GM10266 (cell line): ENCODE measurements at regions not wholly inside any gene's neighbourhood (a gene's known extent, or its start where the extent isn't known, plus 50 kb on each side); places are given as distances from the start of the nearest gene placed in this dataset.

ENCODE experiments used
- DNase-seq: peaks from one replicate; pipeline ENCODE4 v3.0.0; 2012; ENCODE audit errors: extremely low spot score
- CTCF ChIP-seq: IDR thresholded peaks from 2 replicates; pipeline ENCODE4 v1.5.1; 2012; ENCODE audit warnings: mild to moderate bottlenecking, low read depth; ENCODE audit not compliant: control insufficient read depth, insufficient read depth; ENCODE audit errors: missing control alignments

GRCh38 chr6:71205336-71205956 lies 83.2 kb upstream of the OGFRL1 start:
- TF ChIP-seq CTCF = no peak

GRCh38 chr6:71206089-71206488 lies 82.5 kb upstream of the OGFRL1 start:
- no peak for TF ChIP-seq CTCF

More at GRCh38 chr6:71205336-71205956, 83.2 kb upstream of the OGFRL1 start:
- DNase-seq = no peak

DNA sequence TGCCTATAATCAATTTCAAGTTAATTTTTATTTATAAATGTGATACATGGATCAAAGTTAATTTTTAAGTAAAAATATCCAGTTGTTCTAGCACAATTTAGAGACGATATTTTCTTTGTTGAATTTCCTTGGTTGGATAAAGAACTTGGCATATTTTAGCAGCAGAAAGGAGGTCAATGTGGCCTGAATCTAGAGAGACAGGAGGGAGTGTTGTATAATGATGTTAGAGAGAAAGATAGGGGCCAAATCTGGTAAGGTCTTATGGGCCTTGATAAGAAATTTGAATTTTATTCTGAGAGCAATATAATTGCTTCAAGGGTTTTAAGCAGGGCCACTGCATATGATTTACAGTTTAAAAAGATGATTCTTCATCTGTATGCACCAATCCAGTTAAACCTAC lies 79.4 kb upstream of the OGFRL1 start:
- TF ChIP-seq CTCF = no peak
- DNase-seq = no peak

More at GRCh38 chr6:71206089-71206488, 82.5 kb upstream of the OGFRL1 start:
- no peak for DNase-seq

DNA sequence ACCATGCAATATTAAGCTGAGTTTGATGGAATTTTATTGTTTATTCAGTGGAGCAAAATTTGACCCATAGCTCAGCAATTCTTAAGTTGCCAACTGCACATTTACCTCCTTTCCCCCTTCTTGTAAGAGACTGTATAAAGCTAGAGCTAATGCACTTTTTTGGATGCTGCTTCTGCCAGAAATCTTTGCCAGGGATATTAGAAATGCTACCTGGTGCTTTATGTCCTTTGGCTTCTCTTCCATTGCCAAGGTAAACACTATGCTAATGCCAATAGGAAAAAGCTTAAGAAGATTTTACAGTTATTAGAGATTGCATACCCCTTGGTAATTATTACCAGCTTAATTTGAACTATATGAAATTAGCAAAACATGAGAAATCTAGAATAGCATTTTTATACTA lies 79.0 kb upstream of the OGFRL1 start:
- no peak for TF ChIP-seq CTCF
- DNase-seq = no peak

GRCh38 chr6:71211799-71212198 lies 76.8 kb upstream of the OGFRL1 start:
- no peak for DNase-seq
- no peak for TF ChIP-seq CTCF

GRCh38 chr6:71220466-71220865 lies 68.1 kb upstream of the OGFRL1 start:
- DNase-seq = no peak
- TF ChIP-seq CTCF = no peak

GRCh38 chr6:71222671-71223070 lies 65.9 kb upstream of the OGFRL1 start:
- no peak for DNase-seq
- TF ChIP-seq CTCF = no peak
